ENCODE measurements at regions not wholly inside any gene's neighbourhood (a gene's known extent, or its start where the extent isn't known, plus 50 kb on each side); places are given as distances from the start of the nearest gene placed in this dataset.

- no peak for DNase-seq
Measured at GRCh38 chr4:145427991-145428390, 53.7 kb upstream of the SMAD1 start.

GRCh38 chr4:145427221-145427620 is 54.4 kb upstream of the SMAD1 start:
- DNase-seq: no peak

GRCh38 chr4:145423017-145423708 is 58.5 kb upstream of the SMAD1 start:
- DNase-seq: no peak

GRCh38 chr4:145420595-145421214 is 60.9 kb upstream of the SMAD1 start:
- no peak for DNase-seq

- DNase-seq: no peak
Measured at GRCh38 chr4:145418739-145419138, 62.9 kb upstream of the SMAD1 start.

- no peak for DNase-seq
Measured at GRCh38 chr4:145417348-145418130, 64.1 kb upstream of the SMAD1 start.

GRCh38 chr4:145414841-145415240 is 66.8 kb upstream of the SMAD1 start:
- DNase-seq: no peak

- no peak for DNase-seq
Measured at GRCh38 chr4:145414226-145414625, 67.4 kb upstream of the SMAD1 start.

GRCh38 chr4:145406970-145407369 is 74.7 kb upstream of the SMAD1 start:
- DNase-seq: no peak

- no peak for DNase-seq
Measured at GRCh38 chr4:145404761-145405160, 76.9 kb upstream of the SMAD1 start.

- DNase-seq: no peak
Measured at GRCh38 chr4:145396581-145396980, 85.1 kb upstream of the SMAD1 start.

GRCh38 chr4:145390571-145390970 is 91.1 kb upstream of the SMAD1 start:
- no peak for DNase-seq

- no peak for DNase-seq
Measured at GRCh38 chr4:145389550-145389949, 92.1 kb upstream of the SMAD1 start.

GRCh38 chr4:145388043-145388442 is 93.6 kb upstream of the SMAD1 start:
- no peak for DNase-seq

GRCh38 chr4:145387079-145387478 is 94.6 kb upstream of the SMAD1 start:
- DNase-seq: no peak

- DNase-seq: no peak
Measured at GRCh38 chr4:145381163-145381562, 100.5 kb upstream of the SMAD1 start.

GRCh38 chr4:145380123-145380522 is 101.5 kb upstream of the SMAD1 start:
- DNase-seq: no peak

GRCh38 chr4:145375416-145375815 is 106.2 kb upstream of the SMAD1 start:
- no peak for DNase-seq

- no peak for DNase-seq
Measured at GRCh38 chr4:145352438-145353145, 129.1 kb upstream of the SMAD1 start.

- DNase-seq: no peak
Measured at GRCh38 chr4:145351922-145352321, 129.7 kb upstream of the SMAD1 start.

- no peak for DNase-seq
Measured at GRCh38 chr4:145351162-145351561, 130.5 kb upstream of the SMAD1 start.

GRCh38 chr4:145348291-145348690 is 133.4 kb upstream of the SMAD1 start:
- DNase-seq: no peak

GRCh38 chr4:145347684-145348083 is 134.0 kb upstream of the SMAD1 start:
- DNase-seq: no peak
